ENCODE measurements at regions not wholly inside any gene's neighbourhood (a gene's known extent, or its start where the extent isn't known, plus 50 kb on each side); places are given as distances from the start of the nearest gene placed in this dataset.

GRCh38 chr7:20952916-20953315 lies 166.2 kb upstream of the SP8 start:
- no peak for DNase-seq

DNA sequence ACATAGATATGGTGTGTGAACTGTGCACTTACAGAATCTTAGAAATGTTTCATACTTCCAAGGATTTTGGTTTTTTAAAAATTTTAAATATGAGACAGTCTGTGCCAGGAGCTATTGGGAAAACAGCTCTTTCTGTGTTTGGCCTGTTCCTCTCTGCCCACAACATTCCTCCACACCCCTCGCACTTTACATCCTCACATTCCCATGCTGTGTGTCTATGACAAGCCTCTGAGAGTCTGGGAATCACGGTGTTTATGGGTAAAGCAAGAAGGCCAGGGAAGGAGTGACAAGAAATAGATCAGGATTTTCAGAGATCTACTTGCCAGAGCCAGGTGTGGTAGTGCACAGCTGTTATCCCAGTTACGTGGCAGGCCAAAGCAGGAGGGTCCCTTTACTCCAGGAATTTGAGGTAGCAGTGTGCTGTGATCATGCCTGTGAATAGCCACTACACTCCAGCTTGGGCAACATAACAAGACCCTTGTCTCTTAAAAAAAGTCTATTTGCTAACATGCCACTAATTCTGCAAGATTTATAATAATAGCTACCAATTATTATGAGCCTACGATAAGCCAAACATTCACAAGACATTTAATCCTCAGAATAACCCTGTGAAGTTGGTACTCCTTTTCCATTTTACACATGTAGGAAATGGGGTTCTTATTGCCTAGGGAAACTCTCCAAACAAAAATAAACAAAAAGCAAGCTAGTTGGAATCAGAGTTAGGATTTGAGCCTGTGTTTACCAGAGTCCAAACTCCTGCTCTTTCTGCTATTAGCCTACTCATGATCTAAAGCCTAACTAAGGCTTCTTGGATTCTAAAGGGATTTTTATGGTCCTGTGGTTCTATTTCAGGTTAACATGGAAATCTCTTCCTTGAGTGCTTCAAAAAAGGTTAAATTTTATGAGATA lies 168.3 kb upstream of the SP8 start:
- DNase-seq: no peak

DNA sequence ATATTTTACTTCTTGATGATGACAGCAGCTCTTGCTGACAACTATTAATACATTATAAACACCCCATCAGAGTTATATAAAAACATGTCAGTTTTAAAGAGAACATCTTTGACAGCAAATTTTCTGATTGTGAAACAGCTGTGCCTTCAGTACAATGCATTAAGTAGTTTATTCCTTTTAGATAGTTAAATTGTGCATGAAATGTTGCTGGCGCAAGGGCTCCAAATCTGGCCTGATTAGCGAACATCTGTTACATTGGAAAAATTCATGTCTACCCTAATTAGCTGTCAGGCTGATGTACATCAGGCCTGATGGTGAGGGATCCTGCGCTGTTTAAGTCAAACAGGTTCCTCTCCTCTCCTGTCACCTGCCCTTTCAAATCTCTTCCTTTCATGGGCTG lies 171.9 kb upstream of the SP8 start:
- no peak for DNase-seq

GRCh38 chr7:20959281-20959680 lies 172.6 kb upstream of the SP8 start:
- DNase-seq: no peak

GRCh38 chr7:20963556-20964280 lies 177.0 kb upstream of the SP8 start:
- no peak for DNase-seq

DNA sequence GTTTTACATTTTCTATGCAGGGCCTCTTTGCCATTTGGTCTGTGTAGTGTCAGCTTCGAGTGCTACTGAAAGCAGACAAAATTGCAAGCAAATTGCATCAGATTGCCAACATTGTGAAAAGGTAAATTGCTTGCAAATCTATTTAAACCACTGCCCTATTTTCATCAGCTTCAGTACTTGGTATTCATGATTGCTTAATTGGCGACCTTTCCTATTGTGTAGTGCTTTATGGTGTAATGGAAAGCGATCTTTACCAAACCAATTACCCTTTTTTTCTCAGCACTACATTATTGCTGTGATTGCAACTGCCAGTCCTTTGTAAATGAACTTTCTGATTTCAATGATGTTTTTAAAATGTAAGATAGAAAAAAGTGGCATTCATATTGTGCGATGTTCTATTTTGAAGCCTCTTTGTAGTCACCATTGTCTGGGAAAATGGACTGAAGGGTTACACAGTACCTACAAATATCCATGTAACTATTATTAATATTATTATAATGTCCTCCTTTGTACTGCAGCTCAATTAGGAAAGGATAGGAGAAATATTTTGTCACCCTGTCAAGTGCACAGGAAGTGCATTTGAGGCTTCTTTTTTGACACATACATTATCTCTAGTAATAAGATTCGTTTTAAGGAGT lies 177.7 kb upstream of the SP8 start:
- DNase-seq: no peak

GRCh38 chr7:20971219-20971618 lies 184.5 kb upstream of the SP8 start:
- DNase-seq: no peak

GRCh38 chr7:20980232-20980631 lies 193.5 kb upstream of the SP8 start:
- no peak for DNase-seq

DNA sequence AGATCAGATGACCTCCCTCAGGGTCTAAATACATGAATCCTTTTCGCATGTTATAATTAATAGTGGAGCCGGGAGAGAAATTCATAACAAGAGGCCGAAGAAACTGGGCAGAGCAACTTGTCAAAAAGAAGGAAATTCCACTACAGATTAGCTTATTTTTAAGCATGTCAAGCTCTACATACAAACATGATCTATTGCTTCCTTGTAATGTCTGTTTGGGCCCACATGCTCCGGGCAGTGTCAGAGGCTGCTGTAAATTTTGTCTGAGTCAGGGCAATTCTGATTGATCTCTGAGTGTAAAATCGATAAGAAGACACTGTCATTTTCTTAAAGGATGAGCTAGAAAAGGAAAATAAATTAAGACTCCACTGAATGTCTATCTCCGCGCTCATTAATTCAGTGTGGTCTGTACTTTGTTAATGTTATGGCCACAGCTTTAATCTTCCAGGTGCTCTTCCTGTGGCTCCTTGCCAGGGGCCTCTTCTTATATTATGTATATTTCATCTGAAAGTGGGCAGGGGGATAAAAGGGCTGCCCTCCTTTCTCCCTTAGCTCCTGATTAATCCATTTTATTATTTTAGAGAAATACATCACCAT lies 194.1 kb upstream of the SP8 start:
- no peak for DNase-seq

DNA sequence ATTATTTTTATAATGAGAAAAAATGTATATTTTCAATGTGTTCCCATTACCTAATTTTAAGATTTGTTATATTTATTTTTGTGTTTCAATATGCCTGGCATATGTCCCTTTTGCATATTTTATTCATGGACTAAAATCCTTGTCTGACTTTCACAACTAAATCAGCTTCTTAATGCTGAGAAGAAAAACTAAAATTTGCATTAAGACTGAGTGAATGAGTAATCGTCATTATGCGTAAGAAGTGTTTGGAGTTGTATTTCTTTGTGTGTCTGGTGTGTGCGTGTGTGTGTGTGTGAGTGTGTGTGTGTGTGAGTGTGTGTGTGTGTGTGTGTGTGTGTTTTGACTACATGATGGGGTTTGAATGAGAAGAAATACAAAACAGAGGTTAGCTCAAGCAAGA lies 201.7 kb upstream of the SP8 start:
- no peak for DNase-seq

DNA sequence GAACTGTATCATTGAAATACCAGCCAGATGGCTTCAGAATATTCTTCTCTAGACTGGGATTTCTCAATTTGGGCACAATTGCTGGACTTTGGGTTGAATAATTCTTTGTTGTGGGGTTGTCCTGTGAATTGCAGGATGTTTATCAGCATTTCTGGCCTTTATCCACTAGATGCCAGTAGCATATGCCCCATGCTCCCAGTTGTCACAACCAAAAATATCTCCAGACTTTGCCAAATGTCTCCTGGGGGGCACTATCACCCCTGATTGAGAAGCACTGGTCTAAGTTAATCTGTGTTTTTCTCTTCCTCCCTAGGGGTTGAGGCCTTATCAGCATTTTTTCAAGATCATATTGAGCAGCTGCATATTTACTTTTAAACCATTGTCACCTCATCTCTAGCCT lies 204.9 kb upstream of the SP8 start:
- no peak for DNase-seq

DNA sequence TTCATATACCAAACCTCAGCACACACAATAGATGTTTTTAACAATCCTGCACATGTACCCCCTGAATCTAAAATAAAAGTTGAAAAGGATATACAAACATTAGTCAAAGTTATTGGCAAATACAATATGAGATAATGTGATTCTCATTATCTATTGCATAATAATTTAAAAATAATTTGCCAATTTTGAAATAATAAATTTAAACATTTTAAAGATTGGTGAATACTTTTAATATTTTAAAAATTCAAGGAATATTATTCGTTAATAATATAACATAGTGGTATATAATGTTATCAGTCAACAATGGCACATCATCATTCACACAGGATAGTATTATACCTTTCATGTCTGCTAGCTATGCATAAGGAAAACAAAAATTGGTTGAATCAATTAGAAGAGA lies 207.0 kb upstream of the SP8 start:
- no peak for DNase-seq

- DNase-seq: no peak
These were observed 211.6 kb upstream of the SP8 start for GRCh38 chr7:20998309-20998708.

DNA sequence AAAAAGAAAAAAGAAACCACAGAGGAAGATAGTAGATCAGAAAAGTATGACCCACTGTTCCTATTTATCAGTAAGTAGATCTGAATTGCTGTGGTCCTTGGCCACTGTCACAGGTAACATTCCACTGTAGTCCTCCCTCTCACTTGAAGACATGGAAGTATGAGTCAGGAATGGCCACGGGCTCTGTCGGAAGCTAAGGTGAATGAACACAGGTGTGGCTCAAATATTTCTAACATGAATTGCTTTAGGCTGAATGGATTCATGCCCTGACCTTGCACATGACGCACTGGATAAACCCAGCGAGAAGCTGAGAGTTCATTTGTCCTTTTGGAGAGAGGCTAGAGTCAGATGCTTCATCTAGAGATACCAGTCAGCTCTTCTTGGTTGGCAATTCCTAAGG lies 224.5 kb upstream of the SP8 start:
- DNase-seq: no peak

GRCh38 chr7:21013765-21014539 lies 227.3 kb upstream of the SP8 start:
- DNase-seq: no peak

- DNase-seq: no peak
These were observed 234.0 kb upstream of the SP8 start for GRCh38 chr7:21020667-21021066.

- no peak for DNase-seq
These were observed 237.3 kb upstream of the SP8 start for GRCh38 chr7:21023841-21024484.

- DNase-seq: no peak
These were observed 237.8 kb upstream of the SP8 start for GRCh38 chr7:21024485-21024867.

DNA sequence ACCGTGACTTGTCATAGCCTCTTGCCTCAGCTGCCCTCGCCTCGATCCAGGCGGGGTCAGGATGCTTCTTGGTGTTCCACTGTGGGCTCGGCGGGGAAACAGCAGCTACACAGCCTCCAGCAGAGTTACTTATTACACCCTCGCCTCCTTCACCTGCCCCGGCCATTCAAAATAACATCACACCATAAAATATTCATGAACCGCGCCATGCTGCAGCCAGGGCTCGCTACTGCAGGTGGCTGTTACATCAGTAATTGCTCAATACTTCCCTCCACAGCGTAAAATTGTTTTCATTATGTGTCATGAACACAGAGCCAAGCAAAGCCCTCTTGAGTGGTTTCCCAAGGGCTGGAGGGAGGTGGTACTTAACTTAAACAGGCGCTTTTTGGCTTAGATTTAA lies 241.5 kb upstream of the SP8 start:
- no peak for DNase-seq

GRCh38 chr7:21028599-21028998 lies 241.9 kb upstream of the SP8 start:
- no peak for DNase-seq

DNA sequence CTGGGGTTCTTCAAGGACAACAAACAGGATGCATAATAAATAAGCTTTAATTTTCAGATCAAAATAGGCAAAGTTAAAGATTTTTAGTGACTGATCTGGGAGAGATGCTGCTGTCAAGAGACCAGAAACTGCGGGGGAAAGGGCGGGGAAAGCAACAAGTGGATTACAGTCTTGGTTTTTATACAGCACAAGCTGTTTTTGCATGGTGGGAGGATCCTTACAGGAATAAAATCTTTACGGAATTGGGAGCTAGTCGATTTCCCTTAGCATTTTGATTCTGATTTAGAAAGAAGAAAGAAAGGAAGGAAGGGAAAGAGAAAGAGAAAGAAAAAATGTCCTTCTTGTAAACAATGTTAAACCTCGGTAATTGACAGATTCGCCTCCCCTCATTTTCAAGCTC lies 242.3 kb upstream of the SP8 start:
- DNase-seq: no peak
